ENCODE measurements at regions not wholly inside any gene's neighbourhood (a gene's known extent, or its start where the extent isn't known, plus 50 kb on each side); places are given as distances from the start of the nearest gene placed in this dataset.

GRCh38 chr9:118222375-118222774 lies 518.2 kb downstream of the TLR4 start:
- TF ChIP-seq SIN3A (IDR thresholded peaks at IDR 0.05; ENCODE audit: borderline replicate concordance, insufficient read depth, low read length) (no peak), POLR2AphosphoS5 (IDR thresholded peaks at IDR 0.05; ENCODE audit: low read depth, low read length) (no peak)
